ENCODE measurements at regions not wholly inside any gene's neighbourhood (a gene's known extent, or its start where the extent isn't known, plus 50 kb on each side); places are given as distances from the start of the nearest gene placed in this dataset.

GRCh38 chr1:218967836-218968235 lies 205.8 kb upstream of the LYPLAL1 start:
- no peak for TF ChIP-seq CTCF (IDR thresholded peaks at IDR 0.05; ENCODE audit: extremely low read depth, missing control alignments)
- DNase-seq (ENCODE audit: low spot score), result no peak

GRCh38 chr1:218969006-218969405 lies 204.7 kb upstream of the LYPLAL1 start:
- TF ChIP-seq CTCF (IDR thresholded peaks at IDR 0.05; ENCODE audit: extremely low read depth, missing control alignments), result no peak
- no peak for DNase-seq (ENCODE audit: low spot score)

- TF ChIP-seq CTCF (IDR thresholded peaks at IDR 0.05; ENCODE audit: extremely low read depth, missing control alignments), result no peak
- DNase-seq (ENCODE audit: low spot score), result no peak
Observed at GRCh38 chr1:218970397-218970990, 203.2 kb upstream of the LYPLAL1 start.

GRCh38 chr1:218971156-218971555 lies 202.5 kb upstream of the LYPLAL1 start:
- DNase-seq (ENCODE audit: low spot score), result no peak
- no peak for TF ChIP-seq CTCF (IDR thresholded peaks at IDR 0.05; ENCODE audit: extremely low read depth, missing control alignments)

- TF ChIP-seq CTCF (IDR thresholded peaks at IDR 0.05; ENCODE audit: extremely low read depth, missing control alignments), result no peak
- DNase-seq (ENCODE audit: low spot score), result no peak
Observed at GRCh38 chr1:218980881-218981280, 192.8 kb upstream of the LYPLAL1 start.

- no peak for DNase-seq (ENCODE audit: low spot score)
- TF ChIP-seq CTCF (IDR thresholded peaks at IDR 0.05; ENCODE audit: extremely low read depth, missing control alignments), result no peak
Observed at GRCh38 chr1:218982482-218982881, 191.2 kb upstream of the LYPLAL1 start.

- no peak for DNase-seq (ENCODE audit: low spot score)
- TF ChIP-seq CTCF (IDR thresholded peaks at IDR 0.05; ENCODE audit: extremely low read depth, missing control alignments), result no peak
Observed at GRCh38 chr1:218983433-218983832, 190.2 kb upstream of the LYPLAL1 start.

Measured in GM20000 (cell line).